GM11168 (cell line): ENCODE measurements at regions not wholly inside any gene's neighbourhood (a gene's known extent, or its start where the extent isn't known, plus 50 kb on each side); places are given as distances from the start of the nearest gene placed in this dataset.

Experiments used
- in situ Hi-C: fragments of 300-500 bp; cut with MboI; formaldehyde crosslinking; loops from one replicate; pipeline ENCODE4 v1.12.0; 2022; ENCODE audit warnings: low sequenced_read_pairs; ENCODE audit not compliant: unreplicated experiment

DNA sequence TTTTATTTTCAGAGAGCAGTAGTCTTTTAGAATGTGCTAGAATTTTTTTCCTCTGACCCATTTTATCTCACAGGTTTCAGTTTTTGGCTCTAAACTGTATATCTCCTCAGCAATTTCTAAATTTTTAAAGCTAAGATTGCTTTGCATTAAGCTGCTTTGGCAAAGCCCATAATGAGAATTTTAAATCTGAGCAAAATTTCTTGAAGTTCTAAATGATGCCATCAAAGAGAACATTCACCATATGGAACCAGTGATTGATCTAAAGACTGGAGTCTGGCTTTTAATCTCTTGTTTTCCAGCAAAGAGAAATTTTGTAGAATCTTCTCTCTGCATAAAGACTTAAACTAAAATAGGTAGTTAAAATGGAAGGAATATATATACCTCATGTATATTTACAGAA lies 313.6 kb downstream of the TBC1D32 start:
- in situ Hi-C loops, result no loop called here

DNA sequence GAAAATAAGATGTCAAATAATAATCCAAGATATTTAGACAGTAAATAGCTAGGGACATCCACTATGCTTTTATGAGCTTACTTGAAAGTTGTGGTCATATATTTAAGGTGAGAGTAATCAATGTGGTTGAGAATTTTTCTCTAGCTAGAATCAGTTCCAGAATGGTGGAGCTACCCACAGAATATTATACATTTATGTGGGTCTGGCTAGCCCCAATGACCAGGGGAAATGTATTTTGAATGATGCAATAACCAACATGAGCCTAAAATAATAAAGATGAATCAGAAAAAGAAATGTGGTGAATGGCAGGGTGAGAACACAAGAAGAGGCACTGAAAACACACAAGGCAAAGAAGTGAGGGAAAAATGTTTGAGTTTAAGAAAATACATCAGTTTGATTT lies 325.7 kb downstream of the TBC1D32 start:
- in situ Hi-C loops, result no loop called here

- in situ Hi-C loops, result no loop called here
Observed at GRCh38 chr6:121006024-121006423, 328.3 kb downstream of the TBC1D32 start.

DNA sequence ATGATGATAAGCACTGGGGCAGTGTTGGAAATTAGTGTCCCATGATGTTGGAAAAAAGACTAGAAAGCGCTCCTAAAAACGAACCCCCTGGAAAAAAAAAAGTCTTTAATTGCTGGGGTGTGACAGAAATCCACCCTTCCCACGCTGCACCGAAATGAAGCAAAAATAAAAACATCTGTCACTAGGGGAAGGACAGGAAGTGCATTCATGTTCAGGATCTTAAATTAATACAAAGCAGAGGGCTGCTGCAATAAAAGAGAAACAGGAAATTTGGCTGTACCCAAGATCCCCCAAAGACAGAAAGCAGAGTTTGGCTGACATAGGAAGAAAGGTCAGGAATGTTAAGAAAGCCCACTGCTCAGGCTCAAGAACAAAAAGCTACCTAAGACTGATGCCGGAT lies 333.9 kb downstream of the TBC1D32 start:
- in situ Hi-C loops, result no loop called here

- in situ Hi-C loops, result no loop called here
Observed at GRCh38 chr6:120996340-120996739, 337.9 kb downstream of the TBC1D32 start.

GRCh38 chr6:120994573-120994967 lies 339.7 kb downstream of the TBC1D32 start:
- in situ Hi-C loops, result no loop called here

DNA sequence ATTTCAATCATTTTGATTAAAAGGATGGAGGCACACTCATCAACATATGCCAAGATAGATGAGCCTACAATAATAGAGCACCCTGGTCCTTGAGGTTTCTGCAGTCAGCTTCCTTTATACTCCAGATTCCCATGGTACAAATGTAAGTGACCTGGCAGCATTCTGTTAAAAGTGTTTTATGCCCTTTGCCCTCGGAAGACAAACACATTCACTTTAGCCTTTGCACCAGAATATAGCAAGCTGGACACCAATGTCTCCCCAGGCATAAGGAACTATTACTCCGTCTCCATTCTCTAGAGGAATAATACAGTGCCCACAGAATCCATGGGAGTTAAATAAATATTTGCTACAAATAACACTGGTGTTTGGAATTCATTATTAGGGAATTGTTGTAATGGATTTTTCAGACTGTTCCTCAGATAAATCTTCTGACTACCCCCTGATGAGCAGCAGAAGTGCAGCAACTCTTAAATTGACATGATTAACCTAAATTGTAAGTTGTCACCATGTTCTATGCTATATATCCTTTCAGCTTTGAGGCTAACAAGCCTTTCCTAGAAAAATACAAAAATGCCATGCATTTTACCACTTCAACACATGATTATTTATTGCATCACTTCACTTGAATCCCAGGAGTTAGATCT lies 340.2 kb downstream of the TBC1D32 start:
- in situ Hi-C loops, result no loop called here

- in situ Hi-C loops, result no loop called here
Observed at GRCh38 chr6:120992257-120992656, 342.0 kb downstream of the TBC1D32 start.

- in situ Hi-C loops, result no loop called here
Observed at GRCh38 chr6:120990866-120991265, 343.4 kb downstream of the TBC1D32 start.

DNA sequence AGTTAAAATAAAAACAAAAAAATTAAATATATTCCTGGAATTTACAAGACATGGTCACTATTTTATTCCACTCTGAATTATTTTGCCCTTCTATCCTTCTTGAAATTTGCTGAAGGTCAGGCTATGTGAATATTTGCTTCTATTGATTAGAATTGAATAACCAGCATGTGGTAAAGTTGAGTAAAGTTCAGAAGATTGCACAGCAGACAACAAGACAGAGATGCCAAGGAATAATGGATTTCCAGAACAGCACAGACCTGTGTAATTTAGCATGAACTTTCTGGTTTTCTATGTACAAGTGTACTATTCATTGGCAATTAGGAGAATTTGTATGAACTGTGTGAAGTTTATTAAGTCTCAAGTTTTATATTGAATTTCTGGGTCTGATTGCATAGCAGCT lies 352.4 kb downstream of the TBC1D32 start:
- in situ Hi-C loops, result no loop called here

DNA sequence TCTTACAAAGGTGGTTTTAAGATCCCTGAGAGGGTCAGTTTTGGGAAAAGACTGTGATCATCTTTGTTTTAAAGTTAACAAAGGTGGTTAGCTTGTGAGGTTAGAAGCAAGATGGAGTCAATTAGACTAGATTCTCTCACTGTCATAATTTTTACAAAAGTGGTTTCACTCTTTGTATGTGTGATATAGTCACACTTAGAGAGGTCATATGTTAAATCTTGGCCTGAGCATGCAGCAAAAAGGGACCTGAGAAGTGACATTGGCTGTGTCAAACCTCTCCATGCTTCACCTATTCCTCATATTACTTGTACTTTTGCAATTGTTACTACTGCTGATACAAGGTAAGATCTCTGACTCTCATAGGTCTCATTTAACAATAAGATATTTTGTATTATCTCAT lies 368.0 kb downstream of the TBC1D32 start:
- in situ Hi-C loops, result no loop called here

GRCh38 chr6:120965814-120966213 lies 368.5 kb downstream of the TBC1D32 start:
- in situ Hi-C loops, result no loop called here

GRCh38 chr6:120960761-120961160 lies 373.5 kb downstream of the TBC1D32 start:
- in situ Hi-C loops, result no loop called here

GRCh38 chr6:120954111-120954510 lies 380.2 kb downstream of the TBC1D32 start:
- in situ Hi-C loops, result no loop called here

DNA sequence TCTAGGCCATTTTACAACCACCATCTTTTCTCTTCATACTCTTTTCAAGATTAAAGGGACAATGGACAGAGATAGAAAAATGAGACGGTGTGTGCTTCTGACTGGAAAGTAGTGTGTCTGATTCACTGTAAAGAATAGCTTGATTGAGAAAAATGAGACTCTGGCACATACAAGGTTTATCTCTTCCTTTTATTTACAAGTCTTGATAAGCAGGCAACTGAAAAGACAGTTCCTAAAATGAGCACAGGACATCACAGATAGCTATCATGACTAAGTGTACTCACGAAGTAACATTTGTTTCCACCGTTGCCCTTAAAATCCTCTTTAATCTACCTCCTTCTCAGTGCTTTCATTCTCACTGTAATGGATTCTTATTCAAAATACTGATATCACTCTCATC lies 383.0 kb downstream of the TBC1D32 start:
- in situ Hi-C loops, result no loop called here

DNA sequence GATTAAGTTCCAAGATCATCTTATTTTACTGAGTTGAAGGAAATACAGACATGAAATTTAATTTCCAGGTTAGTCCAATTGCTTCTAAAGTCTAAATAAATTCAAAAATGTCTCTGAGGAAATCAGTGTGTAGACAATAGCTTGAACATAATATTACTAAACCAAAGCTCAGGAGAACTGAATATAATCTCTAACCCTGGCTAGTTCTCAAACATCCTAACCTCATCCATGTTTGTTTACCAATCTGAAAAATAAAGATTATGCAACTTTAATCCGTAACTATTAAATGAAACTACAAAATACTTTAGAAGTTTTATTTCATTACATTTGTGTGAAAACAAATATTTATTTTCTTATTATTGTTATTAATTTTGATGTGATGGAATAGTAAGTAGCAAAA lies 387.2 kb downstream of the TBC1D32 start:
- in situ Hi-C loops, result no loop called here

GRCh38 chr6:120945905-120946594 lies 388.2 kb downstream of the TBC1D32 start:
- in situ Hi-C loops, result no loop called here

DNA sequence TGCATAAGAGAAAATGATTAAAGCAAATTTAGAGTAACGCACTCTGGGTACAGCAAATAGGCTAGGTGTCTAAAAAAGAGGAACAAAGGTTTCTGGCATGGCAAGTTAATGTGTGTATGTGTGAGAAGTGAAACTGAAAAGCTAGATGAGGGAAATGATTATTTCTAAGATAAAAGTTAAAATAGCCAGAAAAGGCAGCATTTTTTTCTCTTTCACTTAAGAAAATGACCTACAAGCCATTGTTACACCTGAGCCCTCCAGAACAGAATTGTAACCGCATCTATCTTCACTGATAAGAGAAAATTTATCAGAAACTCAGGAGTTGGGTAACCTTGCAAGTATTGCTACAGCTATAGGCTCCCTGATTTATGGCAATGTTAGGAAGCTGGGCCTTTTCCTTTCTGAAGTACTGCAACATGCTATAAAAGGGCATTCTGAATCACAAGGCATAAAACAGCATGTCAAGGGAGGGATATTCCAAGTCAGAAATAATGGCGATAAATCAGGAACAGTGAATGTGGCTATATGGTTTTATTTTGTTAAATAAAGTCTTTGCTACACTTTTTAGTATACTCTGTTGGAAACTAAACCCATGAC lies 395.3 kb downstream of the TBC1D32 start:
- in situ Hi-C loops, result no loop called here

DNA sequence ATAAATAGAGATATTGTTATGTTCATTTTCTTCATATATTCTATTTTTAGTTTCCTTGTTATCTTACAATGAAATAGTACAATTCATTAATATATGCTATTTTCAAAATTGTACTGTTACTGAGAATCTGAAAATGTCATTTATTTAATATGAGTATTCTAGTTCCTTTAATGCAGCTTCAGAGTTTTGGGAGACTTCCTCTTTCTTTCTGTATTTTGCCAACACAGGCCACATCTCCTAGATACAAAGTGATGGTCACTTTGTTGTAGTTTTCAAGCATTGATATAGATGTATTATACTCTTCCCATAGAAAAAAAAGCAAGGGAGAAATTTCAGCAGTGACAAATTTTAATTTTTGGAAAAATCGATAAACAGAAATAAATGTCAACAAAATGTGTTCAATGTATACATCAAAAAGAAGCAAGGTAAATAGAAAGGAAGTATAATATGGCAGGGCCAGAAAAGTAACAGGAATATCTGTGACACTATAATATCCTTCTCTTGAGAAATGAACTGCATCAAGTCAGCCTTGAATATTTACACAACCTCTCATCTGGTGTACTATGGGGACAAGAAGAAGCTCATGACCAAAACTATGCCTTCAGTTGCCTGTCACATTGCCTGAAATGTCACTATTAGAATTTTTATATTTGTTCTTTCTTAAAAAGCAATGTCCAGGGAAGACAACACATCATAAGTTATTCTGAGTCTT lies 396.0 kb downstream of the TBC1D32 start:
- in situ Hi-C loops, result no loop called here

DNA sequence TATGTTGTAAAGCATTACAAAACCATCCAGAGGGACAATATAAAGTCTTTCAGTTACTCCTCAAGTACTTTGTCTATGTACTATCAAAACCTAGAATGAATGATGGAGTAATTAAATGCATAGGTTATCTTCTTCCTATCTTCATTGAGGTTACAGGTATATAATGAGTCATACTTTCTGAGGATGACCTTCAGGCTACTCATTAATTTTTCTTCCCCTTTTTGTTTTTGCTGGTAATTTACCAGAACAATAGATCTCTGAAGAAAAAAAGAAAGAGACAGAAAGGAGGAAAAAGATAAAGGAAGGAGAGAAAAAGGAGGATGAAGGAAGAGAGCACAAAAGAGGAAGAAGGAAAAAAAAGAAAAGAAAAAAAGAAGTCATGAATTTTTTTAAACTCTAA lies 398.4 kb downstream of the TBC1D32 start:
- in situ Hi-C loops, result no loop called here

- in situ Hi-C loops, result no loop called here
Observed at GRCh38 chr6:120935016-120935415, 399.3 kb downstream of the TBC1D32 start.
